NCI-H345 (cell line): ENCODE measurements at regions not wholly inside any gene's neighbourhood (a gene's known extent, or its start where the extent isn't known, plus 50 kb on each side); places are given as distances from the start of the nearest gene placed in this dataset.
A peak's percentile ranks its signal among the peaks of the same experiment; 100 is the strongest.

Experiments used
- DNase-seq: peaks from one replicate; lab custom pipeline; 2025; lab: John Stamatoyannopoulos, UW

- no peak for DNase-seq
These were observed 163.9 kb upstream of the CLINT1 start for GRCh38 chr5:158022837-158023236.

- no peak for DNase-seq
These were observed 163.4 kb upstream of the CLINT1 start for GRCh38 chr5:158022393-158022792.

GRCh38 chr5:158020555-158021418 lies 161.8 kb upstream of the CLINT1 start:
- peak; percentile 10 for DNase-seq

GRCh38 chr5:158017469-158017868 lies 158.5 kb upstream of the CLINT1 start:
- DNase-seq, result no peak

- no peak for DNase-seq
These were observed 155.4 kb upstream of the CLINT1 start for GRCh38 chr5:158014372-158014771.

GRCh38 chr5:158013939-158014338 lies 155.0 kb upstream of the CLINT1 start:
- DNase-seq, result no peak

GRCh38 chr5:158013303-158013702 lies 154.4 kb upstream of the CLINT1 start:
- no peak for DNase-seq

- DNase-seq, result no peak
These were observed 152.5 kb upstream of the CLINT1 start for GRCh38 chr5:158011422-158011821.

- DNase-seq, result no peak
These were observed 151.9 kb upstream of the CLINT1 start for GRCh38 chr5:158010831-158011230.

- DNase-seq, result no peak
These were observed 148.4 kb upstream of the CLINT1 start for GRCh38 chr5:158007336-158007735.

GRCh38 chr5:157999696-158000095 lies 140.8 kb upstream of the CLINT1 start:
- no peak for DNase-seq

- no peak for DNase-seq
These were observed 139.1 kb upstream of the CLINT1 start for GRCh38 chr5:157997991-157998504.

- peak; percentile 66 for DNase-seq
These were observed 136.1 kb upstream of the CLINT1 start for GRCh38 chr5:157994906-157995519.

- no peak for DNase-seq
These were observed 135.2 kb upstream of the CLINT1 start for GRCh38 chr5:157993986-157994691.

GRCh38 chr5:157993201-157993600 lies 134.3 kb upstream of the CLINT1 start:
- DNase-seq, result no peak

- DNase-seq, result no peak
These were observed 131.7 kb upstream of the CLINT1 start for GRCh38 chr5:157990583-157991181.

- no peak for DNase-seq
These were observed 130.4 kb upstream of the CLINT1 start for GRCh38 chr5:157989296-157989695.

GRCh38 chr5:157987259-157987658 lies 128.3 kb upstream of the CLINT1 start:
- DNase-seq, result no peak

- DNase-seq, result no peak
These were observed 127.6 kb upstream of the CLINT1 start for GRCh38 chr5:157986431-157986990.

GRCh38 chr5:157984611-157985010 lies 125.7 kb upstream of the CLINT1 start:
- no peak for DNase-seq

- no peak for DNase-seq
These were observed 125.1 kb upstream of the CLINT1 start for GRCh38 chr5:157983906-157984551.
